Keratinocyte (primary cell): ENCODE measurements at regions not wholly inside any gene's neighbourhood (a gene's known extent, or its start where the extent isn't known, plus 50 kb on each side); places are given as distances from the start of the nearest gene placed in this dataset.

Experiments
- DNase-seq: peaks from one replicate; pipeline ENCODE4 v3.0.0-alpha.2; 2011; ENCODE audit warnings: low read depth, missing footprints, low spot score
- FAIRE-seq: peaks from 2 replicates; lab custom pipeline; 2011; peaks lifted over from hg19 to GRCh38; lab: Jason Lieb, UNC
- H2AFZ ChIP-seq: 2 replicates; pipeline ENCODE4 v1.6.0; 2012; ENCODE audit warnings: low read length, control low read depth, inconsistent platforms; ENCODE audit not compliant: control insufficient read depth
- H3K27ac ChIP-seq: 2 replicates; pipeline ENCODE4 v1.5.1; 2011; ENCODE audit warnings: low read length; ENCODE audit not compliant: control insufficient read depth, insufficient read depth
- H3K27me3 ChIP-seq: 3 replicates; pipeline ENCODE4 v1.6.0; 2011; ENCODE audit warnings: low read length; ENCODE audit not compliant: control insufficient read depth, insufficient read depth; ENCODE audit errors: extremely low read depth
- H3K36me3 ChIP-seq, 2 experiments: 2 replicates in 1 of 2; 3 replicates in 1 of 2; pipeline ENCODE4 v1.5.1; 2011; ENCODE audit warnings: low read length in 2 of 2, mild to moderate bottlenecking in 1 of 2; ENCODE audit not compliant: control insufficient read depth in 2 of 2, insufficient read depth in 2 of 2; ENCODE audit errors: extremely low read depth in 1 of 2
- H3K4me1 ChIP-seq: 3 replicates; pipeline ENCODE4 v1.5.1; 2011; ENCODE audit warnings: low read length; ENCODE audit not compliant: control insufficient read depth, insufficient read depth; ENCODE audit errors: extremely low read depth
- H3K4me2 ChIP-seq: 3 replicates; pipeline ENCODE4 v1.6.0; 2011; ENCODE audit warnings: low read depth, low read length; ENCODE audit not compliant: control insufficient read depth, insufficient read depth; ENCODE audit errors: extremely low read depth
- H3K4me3 ChIP-seq, 3 experiments: fragments of 200-600 bp in 1 of 3; sonication (generic) in 1 of 3; 2 replicates in 2 of 3; 3 replicates in 1 of 3; pipeline ENCODE4 v1.5.1; 2011 to 2016; ENCODE audit warnings: low read length in 3 of 3, mild to moderate bottlenecking in 3 of 3, control low read depth in 2 of 3, inconsistent platforms in 1 of 3, low read depth in 1 of 3, mixed read lengths in 1 of 3, mixed run types in 1 of 3, moderate library complexity in 1 of 3; ENCODE audit not compliant: control insufficient read depth in 2 of 3, insufficient read depth in 2 of 3; ENCODE audit errors: extremely low read depth in 1 of 3
- H3K79me2 ChIP-seq: 2 replicates; pipeline ENCODE4 v1.6.0; 2012; ENCODE audit warnings: low read length; ENCODE audit not compliant: control insufficient read depth, insufficient read depth
- H3K9ac ChIP-seq: 3 replicates; pipeline ENCODE4 v1.6.0; 2011; ENCODE audit warnings: low read length; ENCODE audit not compliant: control insufficient read depth, insufficient read depth; ENCODE audit errors: extremely low read depth
- H3K9me1 ChIP-seq: 3 replicates; pipeline ENCODE4 v1.6.0; 2011; ENCODE audit warnings: low read length; ENCODE audit not compliant: control insufficient read depth, insufficient read depth; ENCODE audit errors: extremely low read depth
- H3K9me3 ChIP-seq: 2 replicates; pipeline ENCODE4 v1.5.1; 2012; ENCODE audit warnings: low read depth, low read length; ENCODE audit not compliant: control insufficient read depth
- H4K20me1 ChIP-seq: 3 replicates; pipeline ENCODE4 v1.6.0; 2011; ENCODE audit warnings: low read length; ENCODE audit not compliant: control insufficient read depth, insufficient read depth; ENCODE audit errors: extremely low read depth
- EZH2 ChIP-seq: IDR thresholded peaks from one replicate; pipeline ENCODE4 v1.6.1; 2012; ENCODE audit warnings: inconsistent platforms, mild to moderate bottlenecking, low read length, moderate library complexity
- dilution Hi-C: fragments of 300-500 bp; cut with MboI; formaldehyde crosslinking; loops from one replicate; pipeline ENCODE4 v1.7.0; 2020; ENCODE audit warnings: low sequenced_read_pairs; ENCODE audit not compliant: extremely low pct_ligation_motif_present
- TF ChIP-seq, protein P1 (sequence below), 3 experiments: IDR thresholded peaks in 1 of 3; conservative IDR thresholded peaks in 1 of 3; optimal IDR thresholded peaks in 1 of 3; 2 replicates in 2 of 3; 3 replicates in 1 of 3; pipeline versions ENCODE3 to v1.5.1; 2011; ENCODE audit warnings: low read length in 3 of 3, mild to moderate bottlenecking in 3 of 3, moderate library complexity in 2 of 3, control low read depth in 1 of 3, inconsistent platforms in 1 of 3; ENCODE audit not compliant: insufficient read depth in 2 of 3; ENCODE audit errors: extremely low read depth in 1 of 3

DNA sequence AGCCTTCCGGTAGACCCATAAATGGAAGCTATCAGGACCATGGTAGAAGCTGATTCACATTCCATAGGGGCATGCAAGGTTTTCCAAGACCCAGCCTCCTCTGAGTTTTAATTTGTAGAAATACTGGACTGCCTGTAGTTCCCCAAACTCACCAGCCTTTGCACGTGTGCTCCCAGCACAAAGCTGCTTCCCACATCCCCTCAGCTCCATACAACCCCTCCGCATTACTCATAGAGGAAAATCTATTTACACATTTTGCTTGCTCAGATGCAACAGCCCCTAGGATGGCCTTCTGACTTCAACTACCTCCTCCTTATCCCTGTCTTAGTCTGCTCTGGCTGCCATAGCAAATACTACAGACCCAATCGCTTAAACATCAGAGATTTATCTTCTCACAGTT, 336.2 kb downstream of the SETD4 start:
- dilution Hi-C loops, result no loop called here
- DNase-seq (no peak), FAIRE-seq (no peak)
- H3K79me2 ChIP-seq, result no peaks in the 10 kb centered on the region
- H3K4me1 ChIP-seq, result no peaks in the 10 kb centered on the region
- H2AFZ ChIP-seq, result no peak overlapping the region
- H3K9me3 ChIP-seq, result no peaks in the 10 kb centered on the region
- no peak overlapping the region for H3K27ac ChIP-seq
- H3K27me3 ChIP-seq, result no peaks in the 10 kb centered on the region
- H3K4me3 ChIP-seq, result no peak overlapping the region
- no peak overlapping the region for H3K4me2 ChIP-seq
- TF ChIP-seq, protein P1, sequence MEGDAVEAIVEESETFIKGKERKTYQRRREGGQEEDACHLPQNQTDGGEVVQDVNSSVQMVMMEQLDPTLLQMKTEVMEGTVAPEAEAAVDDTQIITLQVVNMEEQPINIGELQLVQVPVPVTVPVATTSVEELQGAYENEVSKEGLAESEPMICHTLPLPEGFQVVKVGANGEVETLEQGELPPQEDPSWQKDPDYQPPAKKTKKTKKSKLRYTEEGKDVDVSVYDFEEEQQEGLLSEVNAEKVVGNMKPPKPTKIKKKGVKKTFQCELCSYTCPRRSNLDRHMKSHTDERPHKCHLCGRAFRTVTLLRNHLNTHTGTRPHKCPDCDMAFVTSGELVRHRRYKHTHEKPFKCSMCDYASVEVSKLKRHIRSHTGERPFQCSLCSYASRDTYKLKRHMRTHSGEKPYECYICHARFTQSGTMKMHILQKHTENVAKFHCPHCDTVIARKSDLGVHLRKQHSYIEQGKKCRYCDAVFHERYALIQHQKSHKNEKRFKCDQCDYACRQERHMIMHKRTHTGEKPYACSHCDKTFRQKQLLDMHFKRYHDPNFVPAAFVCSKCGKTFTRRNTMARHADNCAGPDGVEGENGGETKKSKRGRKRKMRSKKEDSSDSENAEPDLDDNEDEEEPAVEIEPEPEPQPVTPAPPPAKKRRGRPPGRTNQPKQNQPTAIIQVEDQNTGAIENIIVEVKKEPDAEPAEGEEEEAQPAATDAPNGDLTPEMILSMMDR (optimal IDR thresholded peaks at IDR 0.05 in 1 of 3, IDR thresholded peaks at IDR 0.05 in 1 of 3, conservative IDR thresholded peaks at IDR 0.05 in 1 of 3; ENCODE audit: extremely low read depth in 1 of 3, insufficient read depth in 2 of 3, low read length in 3 of 3), result no peak
- TF ChIP-seq EZH2, result no peak
- no peaks in the 10 kb centered on the region for H4K20me1 ChIP-seq
- no peaks in the 10 kb centered on the region for H3K9me1 ChIP-seq
- H3K9ac ChIP-seq, result no peak overlapping the region
- H3K36me3 ChIP-seq, result no peaks in the 10 kb centered on the region

DNA sequence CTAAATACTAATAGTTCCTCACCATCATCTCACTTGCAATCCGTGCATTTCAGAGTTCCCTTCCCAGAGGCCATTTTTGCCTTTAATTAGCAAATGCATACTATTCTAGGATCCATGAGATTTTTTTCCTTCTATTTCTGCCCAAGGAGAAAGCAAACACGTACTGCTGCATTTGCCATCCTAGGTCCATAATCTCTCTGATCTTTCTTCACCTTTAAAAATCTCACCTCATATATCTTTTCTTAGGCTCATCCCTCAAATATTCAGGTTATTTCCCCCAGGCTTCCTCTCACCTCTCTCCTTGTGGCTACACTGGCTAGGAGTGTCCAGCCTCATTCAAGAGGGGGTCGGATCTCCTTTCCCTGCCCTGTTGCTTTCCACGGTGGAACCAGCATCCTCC, 338.6 kb downstream of the SETD4 start:
- Histone ChIP-seq H3K36me3 (no peaks in the 10 kb centered on the region), H3K9me3 (no peaks in the 10 kb centered on the region), H3K9me1 (no peaks in the 10 kb centered on the region), H3K4me1 (no peaks in the 10 kb centered on the region), H3K4me2 (no peak overlapping the region), H2AFZ (no peak overlapping the region), H3K9ac (no peak overlapping the region), H3K27ac (no peak overlapping the region), H3K27me3 (no peaks in the 10 kb centered on the region), H3K4me3 (no peak overlapping the region), H3K79me2 (no peaks in the 10 kb centered on the region), H4K20me1 (no peaks in the 10 kb centered on the region)
- no peak for TF ChIP-seq EZH2
- TF ChIP-seq, protein P1 (optimal IDR thresholded peaks at IDR 0.05 in 1 of 3, IDR thresholded peaks at IDR 0.05 in 1 of 3, conservative IDR thresholded peaks at IDR 0.05 in 1 of 3; ENCODE audit: extremely low read depth in 1 of 3, insufficient read depth in 2 of 3, low read length in 3 of 3), result no peak
- dilution Hi-C loops, result no loop called here
- DNase-seq, result no peak
- FAIRE-seq, result no peak
